Stomach smooth muscle (tissue), 2 donors: ENCODE measurements at regions not wholly inside any gene's neighbourhood (a gene's known extent, or its start where the extent isn't known, plus 50 kb on each side); places are given as distances from the start of the nearest gene placed in this dataset.
"Not testable (repeated sequence)": the region's sequence is repeated elsewhere in the genome, so short reads cannot be mapped to it uniquely, and the experiment has no call there.

Experiments used
- H3K27ac ChIP-seq: one replicate; pipeline ENCODE4 v1.7.0; 2013; ENCODE audit warnings: mild to moderate bottlenecking, low read length, inconsistent platforms
- H3K27me3 ChIP-seq, 2 donors: one replicate each; pipeline ENCODE4 v1.7.0; 2013; ENCODE audit warnings: low read length in 2 of 2; ENCODE audit not compliant: insufficient read depth in 2 of 2, control insufficient read depth in 1 of 2
- H3K36me3 ChIP-seq, 2 donors: one replicate each; pipeline ENCODE4 v1.7.0; 2013; ENCODE audit warnings: low read length in 2 of 2; ENCODE audit not compliant: control insufficient read depth in 2 of 2, insufficient read depth in 2 of 2
- H3K4me1 ChIP-seq: one replicate; pipeline ENCODE4 v1.7.0; 2013; ENCODE audit warnings: low read length; ENCODE audit not compliant: control insufficient read depth, insufficient read depth
- H3K4me3 ChIP-seq, 2 donors: one replicate each; pipeline ENCODE4 v1.7.0; 2013; ENCODE audit warnings: low read length in 2 of 2
- H3K9ac ChIP-seq, 2 donors: one replicate each; pipeline ENCODE4 v1.7.0; 2013; ENCODE audit warnings: low read length in 2 of 2, mild to moderate bottlenecking in 1 of 2
- H3K9me3 ChIP-seq, 2 donors: one replicate each; pipeline ENCODE4 v1.7.0; 2013; ENCODE audit warnings: low read length in 2 of 2; ENCODE audit not compliant: control insufficient read depth in 2 of 2
- donor health status: healthy.
- donor health status: Pancreatic carcinoma.

GRCh38 chr18:43949291-43949690 lies 672.0 kb upstream of the SYT4 start:
- H3K27ac ChIP-seq, result no peak overlapping the region
- H3K27me3 ChIP-seq, result no peaks in the 10 kb centered on the region
- no peaks in the 10 kb centered on the region for H3K4me1 ChIP-seq
- H3K9me3 ChIP-seq, result no peaks in the 10 kb centered on the region
- H3K9ac ChIP-seq, result no peak overlapping the region
- H3K36me3 ChIP-seq, result no peaks in the 10 kb centered on the region
- H3K4me3 ChIP-seq, result no peak overlapping the region

GRCh38 chr18:43950062-43950461 lies 672.8 kb upstream of the SYT4 start:
- H3K27me3 ChIP-seq, result no peaks in the 10 kb centered on the region
- no peak overlapping the region for H3K4me3 ChIP-seq
- no peak overlapping the region for H3K27ac ChIP-seq
- H3K9ac ChIP-seq, result no peak overlapping the region
- no peaks in the 10 kb centered on the region for H3K9me3 ChIP-seq
- H3K4me1 ChIP-seq, result no peaks in the 10 kb centered on the region
- no peaks in the 10 kb centered on the region for H3K36me3 ChIP-seq

GRCh38 chr18:43952398-43952797 lies 675.1 kb upstream of the SYT4 start:
- Histone ChIP-seq H3K27ac (no peak overlapping the region), H3K9me3 (no peaks in the 10 kb centered on the region), H3K4me1 (no peaks in the 10 kb centered on the region), H3K36me3 (no peaks in the 10 kb centered on the region), H3K27me3 (no peaks in the 10 kb centered on the region), H3K9ac (no peak overlapping the region), H3K4me3 (no peak overlapping the region)

- Histone ChIP-seq H3K27ac (no peak overlapping the region), H3K9ac (no peak overlapping the region), H3K36me3 (no peaks in the 10 kb centered on the region), H3K4me1 (no peaks in the 10 kb centered on the region), H3K4me3 (no peak overlapping the region), H3K9me3 (no peaks in the 10 kb centered on the region), H3K27me3 (no peaks in the 10 kb centered on the region)
These were observed 684.4 kb upstream of the SYT4 start for GRCh38 chr18:43961722-43962121.

GRCh38 chr18:43964666-43965065 lies 687.4 kb upstream of the SYT4 start:
- H3K4me3 ChIP-seq, result no peak overlapping the region

GRCh38 chr18:43965691-43966090 lies 688.4 kb upstream of the SYT4 start:
- Histone ChIP-seq H3K36me3 (no peaks in the 10 kb centered on the region), H3K27me3 (no peaks in the 10 kb centered on the region), H3K27ac (no peak overlapping the region), H3K9me3 (no peaks in the 10 kb centered on the region), H3K4me3 (no peak overlapping the region), H3K4me1 (no peaks in the 10 kb centered on the region), H3K9ac (no peak overlapping the region)

More at GRCh38 chr18:43964666-43965065, 687.4 kb upstream of the SYT4 start:
- no peak overlapping the region for H3K9ac ChIP-seq
- no peaks in the 10 kb centered on the region for H3K9me3 ChIP-seq
- no peak overlapping the region for H3K27ac ChIP-seq
- no peaks in the 10 kb centered on the region for H3K4me1 ChIP-seq
- H3K36me3 ChIP-seq, result no peaks in the 10 kb centered on the region
- H3K27me3 ChIP-seq, result no peaks in the 10 kb centered on the region

GRCh38 chr18:43970656-43971055 lies 693.4 kb upstream of the SYT4 start:
- Histone ChIP-seq H3K36me3 (no peaks in the 10 kb centered on the region), H3K27ac (no peak overlapping the region), H3K9ac (no peak overlapping the region), H3K4me1 (no peaks in the 10 kb centered on the region), H3K4me3 (no peak overlapping the region), H3K27me3 (no peaks in the 10 kb centered on the region), H3K9me3 (no peaks in the 10 kb centered on the region)

GRCh38 chr18:43978174-43978573 lies 700.9 kb upstream of the SYT4 start:
- Histone ChIP-seq H3K27me3 (no peaks in the 10 kb centered on the region), H3K27ac (no peak overlapping the region), H3K9me3 (no peaks in the 10 kb centered on the region), H3K4me3 (no peak overlapping the region), H3K36me3 (no peaks in the 10 kb centered on the region), H3K4me1 (no peaks in the 10 kb centered on the region), H3K9ac (no peak overlapping the region)

GRCh38 chr18:43982582-43982981 lies 698.1 kb upstream of the SETBP1 start:
- no peak overlapping the region for H3K27ac ChIP-seq
- H3K36me3 ChIP-seq, result no peaks in the 10 kb centered on the region
- H3K4me1 ChIP-seq, result no peaks in the 10 kb centered on the region
- no peaks in the 10 kb centered on the region for H3K9me3 ChIP-seq
- no peak overlapping the region for H3K4me3 ChIP-seq
- H3K27me3 ChIP-seq, result no peaks in the 10 kb centered on the region
- no peak overlapping the region for H3K9ac ChIP-seq

- not testable (repeated sequence) for H3K36me3 ChIP-seq, H3K4me1 ChIP-seq, H3K27me3 ChIP-seq, H3K27ac ChIP-seq, H3K9me3 ChIP-seq, H3K4me3 ChIP-seq, H3K9ac ChIP-seq
These were observed 693.6 kb upstream of the SETBP1 start for GRCh38 chr18:43987061-43987460.

- Histone ChIP-seq H3K4me1 (no peaks in the 10 kb centered on the region), H3K27me3 (no peaks in the 10 kb centered on the region), H3K4me3 (no peak overlapping the region), H3K36me3 (no peaks in the 10 kb centered on the region), H3K9ac (no peak overlapping the region), H3K9me3 (no peaks in the 10 kb centered on the region), H3K27ac (no peak overlapping the region)
These were observed 687.9 kb upstream of the SETBP1 start for GRCh38 chr18:43992741-43993140.

- Histone ChIP-seq H3K4me1 (no peaks in the 10 kb centered on the region), H3K4me3 (no peak overlapping the region), H3K36me3 (no peaks in the 10 kb centered on the region), H3K9ac (no peak overlapping the region), H3K9me3 (no peaks in the 10 kb centered on the region), H3K27ac (no peak overlapping the region), H3K27me3 (no peaks in the 10 kb centered on the region)
These were observed 686.3 kb upstream of the SETBP1 start for GRCh38 chr18:43994381-43994780.
